ENCODE measurements at regions not wholly inside any gene's neighbourhood (a gene's known extent, or its start where the extent isn't known, plus 50 kb on each side); places are given as distances from the start of the nearest gene placed in this dataset.

GRCh38 chr1:233448109-233448689 is 120.7 kb downstream of the MAP3K21 start:
- Histone ChIP-seq H3K4me3 (ENCODE audit: low read length in 2 of 2) (no peak overlapping the region), H3K4me2 (ENCODE audit: insufficient read depth, low read length, poor library complexity, severe bottlenecking) (no peak overlapping the region), H3K27me3 (ENCODE audit: control insufficient read depth in 3 of 3, insufficient read depth in 3 of 3, low read depth in 1 of 3, low read length in 3 of 3) (no peaks in the 10 kb centered on the region), H3K36me3 (replicated peaks in 1 of 2; ENCODE audit: control insufficient read depth in 2 of 2, insufficient read depth in 2 of 2, low read length in 2 of 2) (no peaks in the 10 kb centered on the region), H2BK120ac (ENCODE audit: low read depth, low read length) (no peak overlapping the region), H3K79me1 (ENCODE audit: low read depth, low read length) (no peaks in the 10 kb centered on the region), H3K27ac (replicated peaks; ENCODE audit: low read length) (no peak overlapping the region), H3K4ac (ENCODE audit: low read length) (no peak overlapping the region), H3K23ac (ENCODE audit: low read depth, low read length, poor library complexity) (no peak overlapping the region), H4K91ac (ENCODE audit: low read depth, low read length, poor library complexity) (no peak overlapping the region), H3K9ac (ENCODE audit: low read depth, low read length, poor library complexity) (no peak overlapping the region), H4K8ac (ENCODE audit: low read depth, low read length) (no peak overlapping the region), H2AFZ (ENCODE audit: low read length) (no peak overlapping the region), H3K18ac (ENCODE audit: low read length) (no peak overlapping the region), H2BK12ac (ENCODE audit: low read length) (no peak overlapping the region), H3K9me3 (replicated peaks in 1 of 2; ENCODE audit: control insufficient read depth in 2 of 2, insufficient read depth in 1 of 2, low read depth in 1 of 2, low read length in 2 of 2) (peaks cover 0 to 7% of the 10 kb centered on the region in 2 donors), H2BK15ac (ENCODE audit: low read length) (no peak overlapping the region), H3K14ac (ENCODE audit: low read length) (no peak overlapping the region), H2BK5ac (ENCODE audit: low read length) (no peak overlapping the region), H2AK5ac (ENCODE audit: low read depth, low read length) (no peak overlapping the region), H3K4me1 (ENCODE audit: control insufficient read depth in 2 of 2, insufficient read depth in 1 of 2, low read depth in 1 of 2, low read length in 2 of 2) (no peaks in the 10 kb centered on the region)
- no CpG with 5 or more reads among the region's 4 CpGs for WGBS, 2 donors (ENCODE audit: extremely low coverage in 2 of 2, insufficient read length in 2 of 2, insufficient replicate concordance in 1 of 2)
- no peak for DNase-seq (ENCODE audit: low spot score)

- no peak overlapping the region for H3K4me3 ChIP-seq (ENCODE audit: low read length in 2 of 2)
- DNase-seq (ENCODE audit: low spot score) = no peak
- no peak overlapping the region for H3K4me2 ChIP-seq (ENCODE audit: insufficient read depth, low read length, poor library complexity, severe bottlenecking)
- no peak overlapping the region for H3K27ac ChIP-seq (replicated peaks; ENCODE audit: low read length)
- no peak overlapping the region for H2BK120ac ChIP-seq (ENCODE audit: low read depth, low read length)
- no peaks in the 10 kb centered on the region for H3K36me3 ChIP-seq (replicated peaks in 1 of 2; ENCODE audit: control insufficient read depth in 2 of 2, insufficient read depth in 2 of 2, low read length in 2 of 2)
- no peak overlapping the region for H3K18ac ChIP-seq (ENCODE audit: low read length)
- H2BK12ac ChIP-seq (ENCODE audit: low read length) = no peak overlapping the region
- no peak overlapping the region for H3K9ac ChIP-seq (ENCODE audit: low read depth, low read length, poor library complexity)
- peaks cover 0 to 2% of the 10 kb centered on the region in 2 donors for H3K9me3 ChIP-seq (replicated peaks in 1 of 2; ENCODE audit: control insufficient read depth in 2 of 2, insufficient read depth in 1 of 2, low read depth in 1 of 2, low read length in 2 of 2)
- H2BK15ac ChIP-seq (ENCODE audit: low read length) = no peak overlapping the region
- H3K4me1 ChIP-seq (ENCODE audit: control insufficient read depth in 2 of 2, insufficient read depth in 1 of 2, low read depth in 1 of 2, low read length in 2 of 2) = no peaks in the 10 kb centered on the region
- WGBS, 2 donors (ENCODE audit: extremely low coverage in 2 of 2, insufficient read length in 2 of 2, insufficient replicate concordance in 1 of 2) = no CpG with 5 or more reads among the region's 1 CpG
- H3K27me3 ChIP-seq (ENCODE audit: control insufficient read depth in 3 of 3, insufficient read depth in 3 of 3, low read depth in 1 of 3, low read length in 3 of 3) = no peaks in the 10 kb centered on the region
- no peak overlapping the region for H2AK5ac ChIP-seq (ENCODE audit: low read depth, low read length)
- no peak overlapping the region for H2BK5ac ChIP-seq (ENCODE audit: low read length)
- H2AFZ ChIP-seq (ENCODE audit: low read length) = no peak overlapping the region
- no peak overlapping the region for H3K23ac ChIP-seq (ENCODE audit: low read depth, low read length, poor library complexity)
- H4K91ac ChIP-seq (ENCODE audit: low read depth, low read length, poor library complexity) = no peak overlapping the region
- H4K8ac ChIP-seq (ENCODE audit: low read depth, low read length) = no peak overlapping the region
- no peak overlapping the region for H3K14ac ChIP-seq (ENCODE audit: low read length)
- H3K4ac ChIP-seq (ENCODE audit: low read length) = no peak overlapping the region
- no peaks in the 10 kb centered on the region for H3K79me1 ChIP-seq (ENCODE audit: low read depth, low read length)
Observed at GRCh38 chr1:233452724-233453123, 125.2 kb downstream of the MAP3K21 start.

GRCh38 chr1:233453433-233454200 is 126.1 kb downstream of the MAP3K21 start:
- Histone ChIP-seq H3K27me3 (ENCODE audit: control insufficient read depth in 3 of 3, insufficient read depth in 3 of 3, low read depth in 1 of 3, low read length in 3 of 3) (no peaks in the 10 kb centered on the region), H3K27ac (replicated peaks; ENCODE audit: low read length) (no peak overlapping the region), H3K4me1 (ENCODE audit: control insufficient read depth in 2 of 2, insufficient read depth in 1 of 2, low read depth in 1 of 2, low read length in 2 of 2) (no peaks in the 10 kb centered on the region), H2AFZ (ENCODE audit: low read length) (no peak overlapping the region), H3K9me3 (replicated peaks in 1 of 2; ENCODE audit: control insufficient read depth in 2 of 2, insufficient read depth in 1 of 2, low read depth in 1 of 2, low read length in 2 of 2) (peaks cover 0 to 2% of the 10 kb centered on the region in 2 donors), H3K4ac (ENCODE audit: low read length) (no peak overlapping the region), H2BK15ac (ENCODE audit: low read length) (no peak overlapping the region), H3K36me3 (replicated peaks in 1 of 2; ENCODE audit: control insufficient read depth in 2 of 2, insufficient read depth in 2 of 2, low read length in 2 of 2) (no peaks in the 10 kb centered on the region), H3K18ac (ENCODE audit: low read length) (no peak overlapping the region), H3K79me1 (ENCODE audit: low read depth, low read length) (no peaks in the 10 kb centered on the region), H3K9ac (ENCODE audit: low read depth, low read length, poor library complexity) (no peak overlapping the region), H2BK120ac (ENCODE audit: low read depth, low read length) (no peak overlapping the region), H3K23ac (ENCODE audit: low read depth, low read length, poor library complexity) (no peak overlapping the region), H3K4me2 (ENCODE audit: insufficient read depth, low read length, poor library complexity, severe bottlenecking) (no peak overlapping the region), H2AK5ac (ENCODE audit: low read depth, low read length) (no peak overlapping the region), H2BK5ac (ENCODE audit: low read length) (no peak overlapping the region), H3K14ac (ENCODE audit: low read length) (no peak overlapping the region), H4K91ac (ENCODE audit: low read depth, low read length, poor library complexity) (no peak overlapping the region), H2BK12ac (ENCODE audit: low read length) (no peak overlapping the region), H4K8ac (ENCODE audit: low read depth, low read length) (no peak overlapping the region), H3K4me3 (ENCODE audit: low read length in 2 of 2) (no peak overlapping the region)
- WGBS, 2 donors (ENCODE audit: extremely low coverage in 2 of 2, insufficient read length in 2 of 2, insufficient replicate concordance in 1 of 2) = no CpG with 5 or more reads among the region's 2 CpGs
- no peak for DNase-seq (ENCODE audit: low spot score)

- H3K4ac ChIP-seq (ENCODE audit: low read length) = no peak overlapping the region
- H2AFZ ChIP-seq (ENCODE audit: low read length) = no peak overlapping the region
- H3K79me1 ChIP-seq (ENCODE audit: low read depth, low read length) = no peaks in the 10 kb centered on the region
- H3K9ac ChIP-seq (ENCODE audit: low read depth, low read length, poor library complexity) = no peak overlapping the region
- H3K27me3 ChIP-seq (ENCODE audit: control insufficient read depth in 3 of 3, insufficient read depth in 3 of 3, low read depth in 1 of 3, low read length in 3 of 3) = no peaks in the 10 kb centered on the region
- no peak overlapping the region for H2AK5ac ChIP-seq (ENCODE audit: low read depth, low read length)
- no peak overlapping the region for H2BK12ac ChIP-seq (ENCODE audit: low read length)
- no CpG with 5 or more reads among the region's 1 CpG for WGBS, 2 donors (ENCODE audit: extremely low coverage in 2 of 2, insufficient read length in 2 of 2, insufficient replicate concordance in 1 of 2)
- peaks cover 0 to 7% of the 10 kb centered on the region in 2 donors for H3K4me1 ChIP-seq (ENCODE audit: control insufficient read depth in 2 of 2, insufficient read depth in 1 of 2, low read depth in 1 of 2, low read length in 2 of 2)
- H3K23ac ChIP-seq (ENCODE audit: low read depth, low read length, poor library complexity) = no peak overlapping the region
- H3K18ac ChIP-seq (ENCODE audit: low read length) = no peak overlapping the region
- H2BK120ac ChIP-seq (ENCODE audit: low read depth, low read length) = no peak overlapping the region
- DNase-seq (ENCODE audit: low spot score) = no peak
- no peak overlapping the region for H2BK15ac ChIP-seq (ENCODE audit: low read length)
- no peak overlapping the region for H3K14ac ChIP-seq (ENCODE audit: low read length)
- no peaks in the 10 kb centered on the region for H3K36me3 ChIP-seq (replicated peaks in 1 of 2; ENCODE audit: control insufficient read depth in 2 of 2, insufficient read depth in 2 of 2, low read length in 2 of 2)
- H3K9me3 ChIP-seq (replicated peaks in 1 of 2; ENCODE audit: control insufficient read depth in 2 of 2, insufficient read depth in 1 of 2, low read depth in 1 of 2, low read length in 2 of 2) = peaks cover 0 to 1% of the 10 kb centered on the region in 2 donors
- no peak overlapping the region for H2BK5ac ChIP-seq (ENCODE audit: low read length)
- no peak overlapping the region for H4K8ac ChIP-seq (ENCODE audit: low read depth, low read length)
- H3K4me3 ChIP-seq (ENCODE audit: low read length in 2 of 2) = no peak overlapping the region
- no peak overlapping the region for H4K91ac ChIP-seq (ENCODE audit: low read depth, low read length, poor library complexity)
- H3K27ac ChIP-seq (replicated peaks; ENCODE audit: low read length) = no peak overlapping the region
- H3K4me2 ChIP-seq (ENCODE audit: insufficient read depth, low read length, poor library complexity, severe bottlenecking) = no peak overlapping the region
Observed at GRCh38 chr1:233459470-233459945, 132.0 kb downstream of the MAP3K21 start.

All from neuronal stem cell (in vitro differentiated cells).